Activated naive CD4-positive, alpha-beta T cell treated with Interleukin-2 at 50 U/mL for 16 hours (primary cell): ENCODE measurements at regions not wholly inside any gene's neighbourhood (a gene's known extent, or its start where the extent isn't known, plus 50 kb on each side); places are given as distances from the start of the nearest gene placed in this dataset.
"Not testable (repeated sequence)": the region's sequence is repeated elsewhere in the genome, so short reads cannot be mapped to it uniquely, and the experiment has no call there.

Experiments
- DNase-seq: peaks from one replicate; pipeline ENCODE4 v3.0.0-alpha.2; 2020

- DNase-seq: no peak
Measured at GRCh38 chr7:86592185-86592584, 51.5 kb upstream of the GRM3 start.

DNA sequence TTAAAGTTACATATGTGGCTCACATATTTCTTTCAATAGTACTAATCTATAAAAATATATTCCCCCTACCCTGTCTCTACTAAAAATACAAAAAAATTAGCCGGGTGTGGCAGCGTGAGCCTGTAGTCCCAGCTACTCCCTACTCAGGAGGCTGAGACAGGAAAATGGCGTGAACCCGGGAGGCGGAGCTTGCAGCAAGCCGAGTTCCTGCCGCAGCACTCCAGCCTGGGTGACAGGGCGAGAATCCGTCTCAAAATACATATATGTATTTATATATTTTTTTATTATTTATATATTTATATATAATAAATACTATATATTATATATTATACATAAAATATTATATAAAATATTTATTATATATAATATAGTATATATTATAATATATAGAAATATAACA lies 69.7 kb upstream of the GRM3 start:
- no peak for DNase-seq

GRCh38 chr7:86558680-86559501 lies 84.8 kb upstream of the GRM3 start:
- no peak for DNase-seq

GRCh38 chr7:86534641-86535040 lies 109.1 kb upstream of the GRM3 start:
- no peak for DNase-seq

DNA sequence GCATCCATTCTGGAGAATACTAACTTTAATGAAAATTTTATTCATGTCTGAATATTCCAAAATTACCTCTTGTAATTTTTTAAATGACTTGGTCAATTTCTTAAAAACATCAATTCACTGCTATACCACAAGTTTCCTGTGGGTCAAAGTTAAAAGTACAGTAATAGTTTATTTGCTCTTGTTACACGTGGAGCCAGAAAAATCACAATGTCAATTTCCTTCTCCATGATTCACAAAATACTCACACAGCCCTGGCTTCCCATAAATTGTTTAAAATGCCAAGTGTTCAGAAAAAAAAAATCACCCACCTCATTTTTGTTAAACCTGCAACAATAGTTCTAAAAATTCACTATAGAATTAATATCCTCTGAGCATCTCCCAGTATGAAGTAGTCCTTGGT lies 139.5 kb upstream of the GRM3 start:
- no peak for DNase-seq

- no peak for DNase-seq
Measured at GRCh38 chr7:86499986-86500385, 143.7 kb upstream of the GRM3 start.

GRCh38 chr7:86485827-86486226 lies 157.9 kb upstream of the GRM3 start:
- no peak for DNase-seq

- DNase-seq: no peak
Measured at GRCh38 chr7:86479144-86479543, 164.6 kb upstream of the GRM3 start.

DNA sequence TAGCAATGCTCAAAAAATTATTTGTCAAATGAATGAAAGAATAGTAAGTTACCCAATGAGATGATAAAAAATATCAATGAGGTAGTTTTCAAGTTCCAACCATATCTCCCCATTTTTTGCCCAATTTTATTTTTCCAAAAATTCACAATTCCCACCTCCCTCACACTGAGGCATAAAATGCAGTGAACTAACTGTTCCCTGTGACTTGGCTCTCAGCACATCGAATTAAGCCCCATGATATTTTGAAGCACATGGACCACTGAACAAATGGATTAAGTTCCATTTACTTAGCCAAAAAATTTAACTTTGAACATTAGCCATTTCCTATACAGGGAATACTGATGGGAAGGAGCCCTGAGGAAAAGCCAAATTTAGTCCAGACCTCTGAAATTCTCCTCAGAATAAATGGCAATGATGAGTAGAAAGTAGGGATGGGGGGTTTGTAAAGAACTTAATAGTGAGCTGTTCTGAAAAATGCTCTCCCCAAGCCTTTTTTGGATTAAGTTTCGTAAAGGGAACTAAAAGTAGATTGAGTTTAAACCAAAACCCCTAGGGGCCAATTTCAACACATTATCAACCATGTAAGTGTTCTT lies 166.3 kb upstream of the GRM3 start:
- no peak for DNase-seq

GRCh38 chr7:86470763-86471162 lies 172.9 kb upstream of the GRM3 start:
- DNase-seq: no peak

DNA sequence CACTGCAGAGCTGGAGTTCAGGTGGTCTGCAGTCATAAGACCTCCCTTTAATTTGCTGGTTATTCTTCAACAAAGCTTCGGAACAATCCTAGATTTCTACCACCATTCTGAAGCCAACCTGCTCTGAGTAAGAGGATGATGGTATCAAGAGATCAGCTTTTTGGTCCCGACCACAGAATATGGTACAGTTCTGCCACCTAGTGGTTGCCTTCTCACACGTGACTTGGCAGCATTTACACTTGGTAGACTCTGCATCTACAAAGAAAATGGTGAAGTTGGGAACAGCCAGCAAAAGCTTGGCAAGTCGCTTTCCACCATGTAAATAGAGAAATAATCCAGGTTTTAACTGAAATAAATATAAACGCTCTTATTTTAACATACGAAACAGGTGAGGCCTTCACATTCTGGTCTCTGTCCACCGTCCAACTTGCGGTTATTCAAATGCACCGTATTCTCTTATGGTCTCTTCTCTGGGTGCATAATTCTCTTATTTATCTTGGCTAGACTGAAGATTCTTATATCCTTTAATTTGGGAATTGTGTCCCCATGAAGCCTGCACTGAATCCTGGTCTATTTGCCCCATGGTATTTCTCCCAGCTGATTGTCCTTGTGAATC lies 173.9 kb upstream of the GRM3 start:
- peak; percentile 12 for DNase-seq

DNA sequence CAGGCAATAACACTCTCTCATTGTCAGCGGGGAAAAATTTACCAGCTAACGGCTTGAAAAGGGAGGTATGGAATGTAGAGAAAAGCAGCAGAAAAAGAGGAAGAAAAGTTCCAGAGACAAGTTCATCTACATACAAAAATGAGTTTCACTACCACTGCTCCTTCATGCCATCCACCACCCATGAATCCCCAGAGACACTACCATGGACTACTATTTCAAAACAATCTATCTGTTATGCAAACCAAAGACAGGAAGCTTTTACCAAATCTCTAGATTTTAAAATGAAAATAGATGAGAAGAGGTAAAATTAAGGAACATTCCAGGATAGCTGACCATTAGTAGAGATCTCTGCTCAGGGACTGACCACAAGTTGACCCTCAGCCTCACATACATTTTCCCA lies 189.0 kb upstream of the GRM3 start:
- no peak for DNase-seq

GRCh38 chr7:86453454-86453853 lies 190.3 kb upstream of the GRM3 start:
- no peak for DNase-seq

GRCh38 chr7:86448856-86449255 lies 194.9 kb upstream of the GRM3 start:
- DNase-seq: no peak

- DNase-seq: no peak
Measured at GRCh38 chr7:86445285-86445684, 198.4 kb upstream of the GRM3 start.

- DNase-seq: no peak
Measured at GRCh38 chr7:86444245-86444644, 199.5 kb upstream of the GRM3 start.

DNA sequence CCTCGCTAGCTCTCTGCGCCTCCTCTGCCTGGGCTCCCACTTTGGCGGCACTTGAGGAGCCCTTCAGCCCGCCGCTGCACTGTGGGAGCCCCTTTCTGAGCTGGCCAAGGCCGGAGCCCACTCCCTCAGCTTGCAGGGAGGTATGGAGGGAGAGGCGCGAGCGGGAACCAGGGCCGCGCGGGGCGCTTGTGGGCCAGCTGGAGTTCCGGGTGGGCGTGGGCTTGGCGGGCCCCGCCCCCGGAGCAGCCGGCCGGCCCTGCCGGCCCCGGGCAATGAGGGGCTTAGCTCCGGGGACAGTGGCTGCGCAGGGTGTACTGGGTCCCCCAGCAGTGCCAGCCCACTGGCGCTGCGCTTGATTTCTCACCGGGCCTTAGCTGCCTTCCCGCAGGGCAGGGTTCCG lies 203.3 kb upstream of the GRM3 start:
- not testable (repeated sequence) for DNase-seq

DNA sequence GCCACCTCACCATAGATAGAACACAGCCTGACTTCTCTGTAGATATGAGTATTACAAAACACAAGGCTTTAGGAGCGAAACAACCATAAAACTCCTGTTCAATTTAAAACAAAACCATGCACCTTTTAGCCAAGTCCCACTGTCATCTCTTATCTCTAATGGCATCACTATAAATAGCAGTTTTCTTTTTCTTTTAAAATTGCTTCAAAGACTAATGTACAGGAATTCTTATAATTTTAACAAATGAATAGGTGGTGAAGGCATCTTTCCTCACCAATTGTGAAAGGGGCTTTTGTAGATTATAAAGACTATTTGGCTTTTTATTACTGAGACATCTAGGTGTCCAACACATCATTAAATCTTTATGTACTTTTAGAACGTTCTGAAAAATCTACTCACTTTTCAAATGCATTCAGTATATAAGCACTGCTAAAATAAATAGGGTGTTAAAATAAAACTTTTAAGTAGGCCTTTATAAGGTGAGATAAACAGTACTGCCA lies 205.7 kb upstream of the GRM3 start:
- DNase-seq: no peak

DNA sequence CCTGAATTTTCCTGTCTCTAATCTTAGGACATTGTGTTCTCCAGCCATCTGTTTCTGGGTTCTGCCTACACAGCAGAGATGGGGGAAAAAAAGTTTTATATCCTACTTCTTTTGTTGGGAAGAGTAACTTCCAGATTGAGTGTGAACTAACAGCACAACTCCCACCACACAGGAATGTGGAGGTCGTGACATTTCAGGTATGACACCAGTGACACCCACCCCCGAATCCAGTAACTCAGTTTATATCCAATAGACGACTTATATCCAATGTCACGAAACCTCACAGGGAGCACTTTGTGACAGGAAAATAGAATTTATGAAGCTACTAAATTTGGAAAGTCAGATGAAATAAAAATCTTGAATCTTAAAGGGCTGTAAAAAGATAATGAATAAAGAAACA lies 211.9 kb upstream of the GRM3 start:
- DNase-seq: no peak

- no peak for DNase-seq
Measured at GRCh38 chr7:86411814-86412213, 231.9 kb upstream of the GRM3 start.

GRCh38 chr7:86407291-86407690 lies 236.4 kb upstream of the GRM3 start:
- no peak for DNase-seq

- DNase-seq: no peak
Measured at GRCh38 chr7:86391813-86392212, 251.9 kb upstream of the GRM3 start.

GRCh38 chr7:86375602-86376001 lies 268.1 kb upstream of the GRM3 start:
- DNase-seq: not testable (repeated sequence)

DNA sequence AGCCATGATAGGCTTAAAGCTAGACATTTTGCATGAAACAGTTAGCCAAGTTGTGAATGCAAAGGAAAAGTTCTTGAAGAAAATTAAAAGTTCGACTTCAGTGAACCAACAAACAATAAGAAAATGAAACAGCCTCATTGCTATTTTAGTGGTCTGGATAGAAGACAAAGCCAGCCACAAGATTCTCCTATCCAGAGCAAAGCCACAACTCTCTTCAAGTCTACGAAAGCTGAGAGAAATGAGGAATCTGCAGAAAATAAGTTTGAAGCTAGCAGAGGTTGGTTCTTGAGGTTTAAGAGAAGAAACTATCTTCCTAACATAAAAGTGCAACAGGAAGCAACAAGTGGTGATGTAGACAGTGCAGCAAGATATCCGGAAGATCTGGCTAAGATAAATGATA lies 271.4 kb upstream of the GRM3 start:
- no peak for DNase-seq
